A549 (cell line): ENCODE measurements at regions not wholly inside any gene's neighbourhood (a gene's known extent, or its start where the extent isn't known, plus 50 kb on each side); places are given as distances from the start of the nearest gene placed in this dataset.

Experiments
- BHLHE40 ChIP-seq: IDR thresholded peaks from 2 replicates; pipeline ENCODE4 v1.6.1; 2012; ENCODE audit warnings: low read depth, low read length, inconsistent platforms
- GATA3 ChIP-seq: IDR thresholded peaks from 2 replicates; pipeline ENCODE4 v1.6.1; 2012; ENCODE audit warnings: borderline replicate concordance
- POLR2A ChIP-seq: IDR thresholded peaks from 2 replicates; pipeline ENCODE4 v1.6.1; 2012; ENCODE audit warnings: mild to moderate bottlenecking, low read length
- ZSCAN20 ChIP-seq: fragments of 250-450 bp; sonication (Bioruptor Pico); IDR thresholded peaks from 2 replicates; pipeline ENCODE4 v1.8.0; 2022; ENCODE audit warnings: mild to moderate bottlenecking, moderate library complexity
- TF ChIP-seq, protein P1 (sequence below): fragments of >200 bp; sonication (Bioruptor Twin); formaldehyde crosslinking; IDR thresholded peaks from 3 replicates; pipeline ENCODE4 v1.5.1; 2016
- TF ChIP-seq, protein P2 (sequence below): IDR thresholded peaks from 2 replicates; pipeline ENCODE4 v1.6.1; 2012; ENCODE audit warnings: low read depth, borderline replicate concordance
- TF ChIP-seq, protein P3 (sequence below): fragments of 250-450 bp; sonication (Bioruptor Pico); IDR thresholded peaks from 2 replicates; pipeline ENCODE4 v1.5.0; 2021; ENCODE audit warnings: mild to moderate bottlenecking, moderate library complexity, borderline replicate concordance
- TF ChIP-seq, protein P4 (sequence below): fragments of 150-350 bp; IDR thresholded peaks from 2 replicates; pipeline ENCODE4 v1.6.1; 2014; ENCODE audit warnings: low read depth, mild to moderate bottlenecking, low read length

DNA sequence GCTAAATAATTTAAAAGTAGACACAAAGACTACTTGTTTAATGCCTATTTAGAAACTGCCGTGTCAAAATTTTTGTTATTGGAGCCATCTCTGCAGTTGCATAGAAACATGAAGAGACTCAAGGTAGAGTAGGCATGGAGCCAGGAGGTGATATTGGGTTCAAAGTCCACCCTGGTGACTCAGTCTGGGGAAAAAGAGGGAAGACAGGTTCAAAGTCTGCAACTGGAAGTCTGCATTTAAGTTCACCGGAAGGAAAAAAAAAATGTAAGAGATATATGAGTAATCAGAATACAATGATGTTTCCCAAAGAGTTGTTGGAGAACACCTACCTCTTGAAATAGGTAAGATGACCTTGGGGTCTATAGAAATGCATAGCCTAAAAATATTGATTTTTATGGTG lies 67.4 kb upstream of the QRFPR start:
- TF ChIP-seq, protein P1, sequence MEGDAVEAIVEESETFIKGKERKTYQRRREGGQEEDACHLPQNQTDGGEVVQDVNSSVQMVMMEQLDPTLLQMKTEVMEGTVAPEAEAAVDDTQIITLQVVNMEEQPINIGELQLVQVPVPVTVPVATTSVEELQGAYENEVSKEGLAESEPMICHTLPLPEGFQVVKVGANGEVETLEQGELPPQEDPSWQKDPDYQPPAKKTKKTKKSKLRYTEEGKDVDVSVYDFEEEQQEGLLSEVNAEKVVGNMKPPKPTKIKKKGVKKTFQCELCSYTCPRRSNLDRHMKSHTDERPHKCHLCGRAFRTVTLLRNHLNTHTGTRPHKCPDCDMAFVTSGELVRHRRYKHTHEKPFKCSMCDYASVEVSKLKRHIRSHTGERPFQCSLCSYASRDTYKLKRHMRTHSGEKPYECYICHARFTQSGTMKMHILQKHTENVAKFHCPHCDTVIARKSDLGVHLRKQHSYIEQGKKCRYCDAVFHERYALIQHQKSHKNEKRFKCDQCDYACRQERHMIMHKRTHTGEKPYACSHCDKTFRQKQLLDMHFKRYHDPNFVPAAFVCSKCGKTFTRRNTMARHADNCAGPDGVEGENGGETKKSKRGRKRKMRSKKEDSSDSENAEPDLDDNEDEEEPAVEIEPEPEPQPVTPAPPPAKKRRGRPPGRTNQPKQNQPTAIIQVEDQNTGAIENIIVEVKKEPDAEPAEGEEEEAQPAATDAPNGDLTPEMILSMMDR: no peak
- TF ChIP-seq BHLHE40 (no peak), GATA3 (no peak), POLR2A (no peak), ZSCAN20 (CRISPR knock-in tag) (no peak)
- TF ChIP-seq, protein P2, sequence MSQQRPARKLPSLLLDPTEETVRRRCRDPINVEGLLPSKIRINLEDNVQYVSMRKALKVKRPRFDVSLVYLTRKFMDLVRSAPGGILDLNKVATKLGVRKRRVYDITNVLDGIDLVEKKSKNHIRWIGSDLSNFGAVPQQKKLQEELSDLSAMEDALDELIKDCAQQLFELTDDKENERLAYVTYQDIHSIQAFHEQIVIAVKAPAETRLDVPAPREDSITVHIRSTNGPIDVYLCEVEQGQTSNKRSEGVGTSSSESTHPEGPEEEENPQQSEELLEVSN: no peak
- TF ChIP-seq, protein P3, sequence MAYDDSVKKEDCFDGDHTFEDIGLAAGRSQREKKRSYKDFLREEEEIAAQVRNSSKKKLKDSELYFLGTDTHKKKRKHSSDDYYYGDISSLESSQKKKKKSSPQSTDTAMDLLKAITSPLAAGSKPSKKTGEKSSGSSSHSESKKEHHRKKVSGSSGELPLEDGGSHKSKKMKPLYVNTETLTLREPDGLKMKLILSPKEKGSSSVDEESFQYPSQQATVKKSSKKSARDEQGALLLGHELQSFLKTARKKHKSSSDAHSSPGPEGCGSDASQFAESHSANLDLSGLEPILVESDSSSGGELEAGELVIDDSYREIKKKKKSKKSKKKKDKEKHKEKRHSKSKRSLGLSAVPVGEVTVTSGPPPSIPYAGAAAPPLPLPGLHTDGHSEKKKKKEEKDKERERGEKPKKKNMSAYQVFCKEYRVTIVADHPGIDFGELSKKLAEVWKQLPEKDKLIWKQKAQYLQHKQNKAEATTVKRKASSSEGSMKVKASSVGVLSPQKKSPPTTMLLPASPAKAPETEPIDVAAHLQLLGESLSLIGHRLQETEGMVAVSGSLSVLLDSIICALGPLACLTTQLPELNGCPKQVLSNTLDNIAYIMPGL (CRISPR knock-in tag): no peak
- TF ChIP-seq, protein P4, sequence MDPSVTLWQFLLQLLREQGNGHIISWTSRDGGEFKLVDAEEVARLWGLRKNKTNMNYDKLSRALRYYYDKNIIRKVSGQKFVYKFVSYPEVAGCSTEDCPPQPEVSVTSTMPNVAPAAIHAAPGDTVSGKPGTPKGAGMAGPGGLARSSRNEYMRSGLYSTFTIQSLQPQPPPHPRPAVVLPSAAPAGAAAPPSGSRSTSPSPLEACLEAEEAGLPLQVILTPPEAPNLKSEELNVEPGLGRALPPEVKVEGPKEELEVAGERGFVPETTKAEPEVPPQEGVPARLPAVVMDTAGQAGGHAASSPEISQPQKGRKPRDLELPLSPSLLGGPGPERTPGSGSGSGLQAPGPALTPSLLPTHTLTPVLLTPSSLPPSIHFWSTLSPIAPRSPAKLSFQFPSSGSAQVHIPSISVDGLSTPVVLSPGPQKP: no peak
